ENCODE measurements at regions not wholly inside any gene's neighbourhood (a gene's known extent, or its start where the extent isn't known, plus 50 kb on each side); places are given as distances from the start of the nearest gene placed in this dataset.

GRCh38 chr18:79624356-79625170, 55.0 kb upstream of the CTDP1 start:
- no peak for TF ChIP-seq CTCF (conservative IDR thresholded peaks at IDR 0.05; ENCODE audit: low read length)
- no peak for TF ChIP-seq EZH2phosphoT487 (IDR thresholded peaks at IDR 0.05; ENCODE audit: borderline replicate concordance, low read depth, low read length)

Measured in OCI-LY7 (cell line).